Heart right ventricle (tissue), 16 donors: ENCODE measurements at regions not wholly inside any gene's neighbourhood (a gene's known extent, or its start where the extent isn't known, plus 50 kb on each side); places are given as distances from the start of the nearest gene placed in this dataset.
A peak's percentile ranks its signal among the peaks of the same experiment; 100 is the strongest.

Experiments used
- ATAC-seq, 8 donors: fragments of 200-7000 bp; cut with Tn5 transposase; one replicate each; pipeline ENCODE4 v1.9.1; 2020; ENCODE audit warnings: mild to moderate bottlenecking in 8 of 8, moderate library complexity in 8 of 8, moderate number of reproducible peaks in 1 of 8
- DNase-seq, 2 donors: peaks; one replicate each; pipeline ENCODE4 v3.0.0-alpha.2; 2020
- H3K27ac ChIP-seq, 10 donors: fragments of 200-600 bp; sonication (generic) in 2 of 10; one replicate each; pipeline versions ENCODE4 v1.5.0 to v1.8.0; 2020 to 2022; ENCODE audit warnings: mild to moderate bottlenecking in 3 of 10
- H3K27me3 ChIP-seq, 7 donors: fragments of 200-600 bp; one replicate each; pipeline ENCODE4 v1.8.0; 2021 to 2022; ENCODE audit warnings: mild to moderate bottlenecking in 2 of 7
- H3K36me3 ChIP-seq, 9 donors: fragments of 200-600 bp; sonication (generic) in 1 of 9; one replicate each; pipeline versions ENCODE4 v1.5.0 to v1.8.0; 2020 to 2022; ENCODE audit warnings: mild to moderate bottlenecking in 2 of 9
- H3K4me1 ChIP-seq, 9 donors: fragments of 200-600 bp; sonication (generic) in 1 of 9; one replicate each; pipeline versions ENCODE4 v1.5.0 to v1.8.0; 2020 to 2022; ENCODE audit warnings: mild to moderate bottlenecking in 4 of 9
- H3K4me3 ChIP-seq, 10 donors: fragments of 200-600 bp; sonication (generic) in 2 of 10; one replicate each; pipeline versions ENCODE4 v1.5.0 to v1.8.0; 2020 to 2022; ENCODE audit warnings: mild to moderate bottlenecking in 7 of 10, moderate library complexity in 2 of 10
- H3K9me3 ChIP-seq, 11 donors: fragments of 200-600 bp in 10 of 11; sonication (generic) in 2 of 11; one replicate each; pipeline versions ENCODE4 v1.5.0 to v1.8.0; 2013 to 2022; ENCODE audit warnings: mild to moderate bottlenecking in 2 of 11, control low read depth in 1 of 11, moderate library complexity in 1 of 11
- CTCF ChIP-seq, 9 donors: fragments of 200-600 bp; sonication (generic) in 2 of 9; IDR thresholded peaks; one replicate each; pipeline versions ENCODE4 v1.5.0 to v1.8.0; 2021 to 2022; ENCODE audit warnings: antibody characterized with exemption in 9 of 9, mild to moderate bottlenecking in 5 of 9, moderate library complexity in 1 of 9
- WGBS, 2 donors: extraction: QIAGEN DNeasy Blood & Tissue Kit; methylation state at CpG; one replicate each; pipeline ENCODE4 v1.1.7; 2013; ENCODE audit warnings: inconsistent platforms in 1 of 2; 5-methylcytosine and 5-hydroxymethylcytosine counted together
- intact Hi-C, 10 donors: fragments of 100-400 bp; cut with DNase I; formaldehyde crosslinking; loops; one replicate each; pipeline versions ENCODE4 v1.11.1 to v1.14.2; 2022
- donor health status: Arrhythmogenic right ventricular cardiomyopathy.
- donor health status: ischemic (EF 13 %, LVEDD 7.1; RV severe dilation, severe dysfunction).
- donor health status: healthy with polysubstance abuse.
- donor health status: DM: no; HTN: yes; CAD: no.
- donor health status: DM: no; HTN: no; CAD: no.
- donor health status: ischemic (EF 25% LVEDD 6.9; RV normal size, moderate dysfunction).
- donor health status: ischemic (EF 25% LVEDD 5.7; RV mildly dilated, moderate dysfunction).
- donor health status: healthy.
- donor health status: DM: yes; HTN: yes; CAD: no.
- donor health status: Ischemic cardiomyopathy.
- donor health status: ischemic (EF 35%, LVEDD 5.7; RV mildly dilated, moderate dysfunction).
- donor health status: nonischemic (EF 11% LVEDD 7.7; RV severe dilation, severe dysfunction).
- donor health status: DM: yes; HTN: yes; CAD: no.
- donor health status: PGD.
- donor health status: ischemic (EF 29% LVEDD 5.4; RV normal size, mild dysfunction).
- donor health status: nonischemic (EF 23%, LVEDD 6.1; RV moderate dilation, normal function).

- intact Hi-C loops, result no loop called here
- TF ChIP-seq CTCF (IDR thresholded peaks at IDR 0.05), result no peak
- DNase-seq (no peak), ATAC-seq (no peak)
- Histone ChIP-seq H3K4me1 (no peaks in the 10 kb centered on the region), H3K36me3 (no peaks in the 10 kb centered on the region), H3K9me3 (no peaks in the 10 kb centered on the region), H3K27me3 (peaks cover 0 to 16% (median 5%) of the 10 kb centered on the region in 7 donors), H3K27ac (no peak overlapping the region), H3K4me3 (no peak overlapping the region)
- WGBS, 2 donors, result 82 to 85% methylated on average over 20 of the region's 20 CpGs
Observed at GRCh38 chr5:2338686-2339085, 412.8 kb downstream of the IRX2 start.

GRCh38 chr5:2335733-2336515 is 415.6 kb downstream of the IRX2 start:
- Histone ChIP-seq H3K36me3 (no peaks in the 10 kb centered on the region), H3K27ac (no peak overlapping the region), H3K4me1 (no peaks in the 10 kb centered on the region), H3K4me3 (no peak overlapping the region), H3K27me3 (peaks cover 0 to 18% (median 5%) of the 10 kb centered on the region in 7 donors), H3K9me3 (no peaks in the 10 kb centered on the region)
- intact Hi-C loops, result no loop called here
- TF ChIP-seq CTCF (IDR thresholded peaks at IDR 0.05), result no peak
- WGBS, 2 donors, result 73% methylated on average over 13 of the region's 13 CpGs
- no peak for ATAC-seq
- no peak for DNase-seq

GRCh38 chr5:2335125-2335732 is 416.2 kb downstream of the IRX2 start:
- ATAC-seq (no peak), DNase-seq (no peak)
- Histone ChIP-seq H3K36me3 (no peaks in the 10 kb centered on the region), H3K9me3 (no peaks in the 10 kb centered on the region), H3K27me3 (peaks cover 0 to 19% (median 6%) of the 10 kb centered on the region in 7 donors), H3K4me3 (no peak overlapping the region), H3K27ac (no peak overlapping the region), H3K4me1 (no peaks in the 10 kb centered on the region)
- 73 to 79% methylated on average over 21 of the region's 21 CpGs for WGBS, 2 donors
- intact Hi-C loops, result no loop called here
- TF ChIP-seq CTCF (IDR thresholded peaks at IDR 0.05), result no peak

- Histone ChIP-seq H3K27ac (no peak overlapping the region), H3K27me3 (peaks cover 0 to 23% (median 11%) of the 10 kb centered on the region in 7 donors), H3K4me1 (no peaks in the 10 kb centered on the region), H3K36me3 (no peaks in the 10 kb centered on the region), H3K9me3 (no peaks in the 10 kb centered on the region), H3K4me3 (no peak overlapping the region)
- no peak for TF ChIP-seq CTCF (IDR thresholded peaks at IDR 0.05)
- 32 to 35% methylated on average over 24 of the region's 24 CpGs for WGBS, 2 donors
- DNase-seq (no peak), ATAC-seq (peak in 1 of 8 donors; percentile 29)
- intact Hi-C loops, result no loop called here
Observed at GRCh38 chr5:2334719-2335118, 416.8 kb downstream of the IRX2 start.
